ENCODE measurements at regions not wholly inside any gene's neighbourhood (a gene's known extent, or its start where the extent isn't known, plus 50 kb on each side); places are given as distances from the start of the nearest gene placed in this dataset.

GRCh38 chr20:16970776-16971175 lies 222.6 kb downstream of the OTOR start:
- TF ChIP-seq CTCF (IDR thresholded peaks at IDR 0.05), result no peak
- no peak for TF ChIP-seq POLR2AphosphoS5 (IDR thresholded peaks at IDR 0.05)
- no peak for TF ChIP-seq POLR2A (IDR thresholded peaks at IDR 0.05)

Measured in upper lobe of left lung (tissue), 4 donors.